K562 (cell line): ENCODE measurements at regions not wholly inside any gene's neighbourhood (a gene's known extent, or its start where the extent isn't known, plus 50 kb on each side); places are given as distances from the start of the nearest gene placed in this dataset.

Experiments used
- ATAC-seq: fragments of 200-7000 bp; cut with Tn5 transposase; 3 replicates; pipeline ENCODE4 v1.9.1; 2020; ENCODE audit warnings: moderate library complexity
- BruUV-seq: library from RNA; stranded (reverse); fragments of 400-500 nt; replicated peaks from 2 replicates; lab custom pipeline; 2021; lab: Mats Ljungman, UMichigan
- CTCF ChIA-PET: fragments of 300-600 bp; formaldehyde crosslinking; extraction: SDS; loops from one replicate; lab custom pipeline; 2021; ENCODE audit warnings: low intra/inter-chr PET ratio; lab: Yijun Ruan, JAX
- POLR2A ChIA-PET: fragments of 300-600, 350-650 bp; sonication (Branson Sonifier 250); formaldehyde crosslinking; extraction: SDS; loops from one replicate; lab custom pipeline; 2021; ENCODE audit warnings: antibody characterized with exemption, inconsistent platforms; lab: Yijun Ruan, JAX
- DNase-seq, 4 experiments: peaks; one replicate each; pipeline versions ENCODE4 v3.0.0 to v3.0.0-alpha.2; 2011 to 2018; ENCODE audit warnings: low spot score in 3 of 4, mixed read lengths in 3 of 4; ENCODE audit errors: extremely low read depth in 1 of 4
- FAIRE-seq: peaks from 2 replicates; lab custom pipeline; 2011; peaks lifted over from hg19 to GRCh38; lab: Jason Lieb, UNC
- H2AFZ ChIP-seq: 2 replicates; pipeline ENCODE4 v1.6.0; 2011; ENCODE audit warnings: low read depth, low read length, control low read depth, inconsistent platforms
- H3K27ac ChIP-seq: fragments of 200-600 bp; 3 replicates; pipeline ENCODE4 v1.8.0; 2011; ENCODE audit warnings: low read depth, mild to moderate bottlenecking, control low read depth, inconsistent platforms, low read length, moderate library complexity, mixed read lengths; ENCODE audit errors: extremely low read depth
- H3K27me3 ChIP-seq, 2 experiments: fragments of 300-600 bp in 1 of 2; 2 replicates in 1 of 2; 3 replicates in 1 of 2; pipeline versions ENCODE4 v1.6.0 to v1.8.0; 2011; ENCODE audit warnings: inconsistent platforms in 2 of 2, low read length in 2 of 2, mild to moderate bottlenecking in 1 of 2, mixed read lengths in 1 of 2, moderate library complexity in 1 of 2; ENCODE audit not compliant: control insufficient read depth in 2 of 2, insufficient read depth in 2 of 2
- H3K36me3 ChIP-seq: fragments of 300-600 bp; 3 replicates; pipeline ENCODE4 v1.8.0; 2011; ENCODE audit warnings: mild to moderate bottlenecking, low read length, inconsistent platforms; ENCODE audit not compliant: control insufficient read depth, insufficient read depth
- H3K4me1 ChIP-seq, 2 experiments: fragments of 200-600 bp in 1 of 2; replicated peaks in 1 of 2; 2 replicates in 1 of 2; 3 replicates in 1 of 2; pipeline versions ENCODE4 v1.5.1 to v1.8.0; 2011; ENCODE audit warnings: inconsistent platforms in 2 of 2, low read length in 2 of 2, mild to moderate bottlenecking in 1 of 2, mixed read lengths in 1 of 2, moderate library complexity in 1 of 2; ENCODE audit not compliant: control insufficient read depth in 2 of 2, insufficient read depth in 2 of 2
- H3K4me2 ChIP-seq: 2 replicates; pipeline ENCODE4 v1.6.1; 2011; ENCODE audit warnings: low read length, control low read depth, inconsistent platforms, mixed read lengths; ENCODE audit not compliant: insufficient read depth
- H3K4me3 ChIP-seq: fragments of 200-600 bp; sonication (generic), shearing (Covaris generic); 2 replicates; pipeline ENCODE4 v1.5.1; 2016; ENCODE audit warnings: control low read depth, inconsistent platforms
- H3K79me2 ChIP-seq: fragments of 200-600 bp; 3 replicates; pipeline ENCODE4 v1.8.0; 2011; ENCODE audit warnings: low read length, inconsistent platforms; ENCODE audit not compliant: control insufficient read depth, insufficient read depth
- H3K9ac ChIP-seq, 2 experiments: 2 replicates each; pipeline versions ENCODE4 v1.6.0 to v1.6.1; 2011; ENCODE audit warnings: low read depth in 2 of 2, low read length in 2 of 2, control low read depth in 1 of 2, inconsistent platforms in 1 of 2, mild to moderate bottlenecking in 1 of 2, mixed read lengths in 1 of 2; ENCODE audit not compliant: insufficient read depth in 1 of 2
- H3K9me1 ChIP-seq: one replicate; pipeline ENCODE4 v1.6.0; 2011; ENCODE audit warnings: inconsistent platforms, mild to moderate bottlenecking, low read length, moderate library complexity; ENCODE audit not compliant: control insufficient read depth, insufficient read depth
- H3K9me3 ChIP-seq: replicated peaks from 2 replicates; pipeline ENCODE4 v1.5.1; 2011; ENCODE audit warnings: low read depth, low read length, inconsistent platforms; ENCODE audit not compliant: control insufficient read depth, insufficient read depth
- H4K20me1 ChIP-seq: replicated peaks from 2 replicates; pipeline ENCODE4 v1.6.1; 2011; ENCODE audit warnings: low read length, inconsistent platforms, mixed read lengths; ENCODE audit not compliant: control insufficient read depth, insufficient read depth
- BMI1 ChIP-seq: fragments of 150-350 bp; IDR thresholded peaks from 2 replicates; pipeline ENCODE4 v1.6.1; 2014; ENCODE audit warnings: low read length
- DLX4 ChIP-seq: fragments of 250-450 bp; sonication (Bioruptor Pico); IDR thresholded peaks from 2 replicates; pipeline ENCODE4 v1.6.1; 2021; ENCODE audit warnings: mild to moderate bottlenecking
- HSF4 ChIP-seq: fragments of 250-450 bp; sonication (Bioruptor Pico); IDR thresholded peaks from 2 replicates; pipeline ENCODE4 v2.1.2; 2022; ENCODE audit warnings: mild to moderate bottlenecking, moderate library complexity, borderline replicate concordance
- KDM5B ChIP-seq: fragments of 200-600 bp; sonication (generic); IDR thresholded peaks from 2 replicates; pipeline ENCODE4 v1.6.1; 2012; ENCODE audit warnings: low read depth, mild to moderate bottlenecking, moderate library complexity, low read length, control low read depth, inconsistent platforms; ENCODE audit not compliant: insufficient replicate concordance
- MLLT1 ChIP-seq, 2 experiments: fragments of 450-650 bp; IDR thresholded peaks; 2 replicates each; pipeline ENCODE4 v1.6.1; 2016
- SMAD4 ChIP-seq: fragments of 250-450 bp; sonication (Bioruptor Pico); conservative IDR thresholded peaks from 2 replicates; pipeline ENCODE4 v1.8.0; 2021; ENCODE audit warnings: inconsistent platforms, mild to moderate bottlenecking, moderate library complexity
- ZBTB40 ChIP-seq, 2 experiments: fragments of 450-650 bp in 1 of 2; sonication (generic) in 1 of 2; formaldehyde crosslinking in 1 of 2; IDR thresholded peaks; 2 replicates each; pipeline versions ENCODE4 v1.7.1 to v1.9.0; 2016 to 2022; ENCODE audit warnings: inconsistent platforms in 1 of 2, mild to moderate bottlenecking in 1 of 2, missing genetic modification reagents in 1 of 2
- ZNF212 ChIP-seq: fragments of 450-650 bp; formaldehyde crosslinking; IDR thresholded peaks from 2 replicates; pipeline ENCODE4 v1.4.0; 2020; ENCODE audit warnings: mild to moderate bottlenecking
- WGBS: fragments of 100-300 bp; shearing (Covaris generic); methylation state at CpG from one replicate; pipeline ENCODE4 v1.1.6; 2016; ENCODE audit warnings: low coverage, mixed read lengths; ENCODE audit not compliant: insufficient coverage; ENCODE audit errors: missing lambda C conversion rate; 5-methylcytosine and 5-hydroxymethylcytosine counted together
- in situ Hi-C: fragments of 300-500 bp; cut with MboI; formaldehyde crosslinking; loops from 4 replicates; pipeline ENCODE4 v1.15.0; 2018; ENCODE audit warnings: inconsistent platforms, mixed read lengths
- intact Hi-C: fragments of 100-400 bp; cut with micrococcal nuclease; formaldehyde crosslinking; loops from 2 replicates; pipeline ENCODE4 v1.14.2; 2022

DNA sequence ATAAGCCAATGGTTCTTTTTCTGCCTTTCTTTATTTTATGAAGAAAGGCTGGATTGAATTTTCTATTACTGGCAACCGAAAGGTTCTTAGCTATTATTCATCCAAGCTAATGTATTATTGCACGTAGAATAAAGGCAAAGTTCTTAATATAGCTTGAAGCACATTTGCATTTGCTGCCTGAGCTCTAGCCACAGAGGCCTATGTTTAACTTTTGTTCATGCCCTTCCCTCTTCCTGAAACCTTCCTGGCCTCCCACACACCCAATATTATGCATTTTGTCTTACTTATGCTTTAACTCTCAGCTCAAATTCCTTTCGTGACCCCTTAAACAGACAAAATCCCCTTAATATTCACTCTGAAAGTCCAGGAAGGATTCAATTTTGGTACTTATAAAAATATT is 71.0 kb upstream of the ZNF280D start:
- FAIRE-seq (no peak), DNase-seq (no peak)
- no peak for TF ChIP-seq MLLT1 (IDR thresholded peaks at IDR 0.05)
- TF ChIP-seq DLX4 (CRISPR knock-in tag), result no peak
- TF ChIP-seq ZBTB40 (IDR thresholded peaks at IDR 0.05), result no peak
- no peak for TF ChIP-seq ZBTB40 (CRISPR knock-in tag; IDR thresholded peaks at IDR 0.05)
- TF ChIP-seq BMI1, result no peak
- TF ChIP-seq KDM5B, result no peak
- TF ChIP-seq ZNF212 (CRISPR knock-in tag), result no peak
- no peak for TF ChIP-seq SMAD4
- TF ChIP-seq HSF4 (CRISPR knock-in tag), result no peak

More for the DNA sequence above, 71.0 kb upstream of the ZNF280D start:
- intact Hi-C loops, result loop anchor here (5.0 kb wide), 1 partner anchor 67 kb away; no protein-coding TSS in a partner anchor
- ATAC-seq, result no peak
- no peaks in the 10 kb centered on the region for H3K36me3 ChIP-seq
- H3K4me1 ChIP-seq, result no peaks in the 10 kb centered on the region; a peak in 1 of 5 replicates
- no peak overlapping the region for H3K27ac ChIP-seq
- no peaks in the 10 kb centered on the region for H3K79me2 ChIP-seq
- BruUV-seq, result no TSS peak
- no peak overlapping the region for H3K4me2 ChIP-seq
- WGBS, result 22% methylated on average over 3 of the region's 3 CpGs
- no peak overlapping the region for H3K4me3 ChIP-seq
- H3K9ac ChIP-seq, result no peak overlapping the region
- POLR2A ChIA-PET, result interaction anchor here (1.5 kb wide), 1 partner anchor 12 kb away, joined by 3 read pairs; no protein-coding TSS in a partner anchor
- H2AFZ ChIP-seq, result peak overlapping the region; percentile 49; the same call in 1 of the 2 replicates
- H3K9me3 ChIP-seq, result peaks cover 7% of the 10 kb centered on the region; the same call in 1 of the 2 replicates
- CTCF ChIA-PET, result no interaction called here
- H3K27me3 ChIP-seq, result no peaks in the 10 kb centered on the region
- no peaks in the 10 kb centered on the region for H3K9me1 ChIP-seq
- no peaks in the 10 kb centered on the region for H4K20me1 ChIP-seq
- in situ Hi-C loops, result loop anchor here (25.0 kb wide), 1 partner anchor 317 kb away; no protein-coding TSS in a partner anchor
